Spleen (tissue), 11 donors: ENCODE measurements at regions not wholly inside any gene's neighbourhood (a gene's known extent, or its start where the extent isn't known, plus 50 kb on each side); places are given as distances from the start of the nearest gene placed in this dataset.

ENCODE experiments used
- DNase-seq: peaks from one replicate; pipeline ENCODE4 v3.0.0-alpha.2; 2020
- H3K27ac ChIP-seq, 8 donors: fragments of 200-600 bp; sonication (generic) in 7 of 8; 1 replicate in 4 of 8; 2 replicates in 4 of 8; pipeline versions ENCODE4 v1.5.0 to v1.8.0; 2016 to 2021; ENCODE audit warnings: inconsistent platforms in 4 of 8, mild to moderate bottlenecking in 4 of 8, moderate library complexity in 1 of 8
- H3K27me3 ChIP-seq, 7 donors: fragments of 200-600 bp; sonication (generic) in 6 of 7; replicated peaks in 1 of 7; 1 replicate in 4 of 7; 2 replicates in 3 of 7; pipeline versions ENCODE4 v1.5.0 to v1.8.0; 2016 to 2021; ENCODE audit warnings: inconsistent platforms in 3 of 7, mild to moderate bottlenecking in 1 of 7
- H3K36me3 ChIP-seq, 6 donors: fragments of 200-600 bp; sonication (generic) in 5 of 6; 1 replicate in 4 of 6; 2 replicates in 2 of 6; pipeline versions ENCODE4 v1.5.0 to v1.8.0; 2016 to 2021; ENCODE audit warnings: inconsistent platforms in 2 of 6
- H3K4me1 ChIP-seq, 6 donors: fragments of 200-600 bp; sonication (generic) in 5 of 6; 1 replicate in 3 of 6; 2 replicates in 3 of 6; pipeline versions ENCODE4 v1.5.0 to v1.8.0; 2016 to 2021; ENCODE audit warnings: inconsistent platforms in 3 of 6
- H3K4me3 ChIP-seq, 8 donors: fragments of 200-600 bp; sonication (generic) in 7 of 8; 1 replicate in 4 of 8; 2 replicates in 4 of 8; pipeline versions ENCODE4 v1.5.0 to v1.8.0; 2016 to 2021; ENCODE audit warnings: inconsistent platforms in 4 of 8, mild to moderate bottlenecking in 4 of 8, moderate library complexity in 2 of 8
- H3K9me3 ChIP-seq, 8 donors: fragments of 200-600 bp; sonication (generic) in 7 of 8; 1 replicate in 4 of 8; 2 replicates in 4 of 8; pipeline versions ENCODE4 v1.5.0 to v1.8.0; 2016 to 2021; ENCODE audit warnings: inconsistent platforms in 4 of 8
- CTCF ChIP-seq, 11 experiments: fragments of 200-600 bp in 7 of 11; fragments of 450-650 bp in 4 of 11; sonication (generic) in 4 of 11; IDR thresholded peaks in 8 of 11; conservative IDR thresholded peaks in 3 of 11; 1 replicate in 7 of 11; 2 replicates in 4 of 11; pipeline versions ENCODE4 v1.4.0 to v1.8.0; 2016 to 2021; ENCODE audit warnings: antibody characterized with exemption in 11 of 11, inconsistent platforms in 4 of 11, mild to moderate bottlenecking in 1 of 11
- POLR2A ChIP-seq, 3 donors: fragments of 450-650 bp; IDR thresholded peaks; one replicate each; pipeline ENCODE4 v1.5.1; 2017; ENCODE audit warnings: antibody characterized with exemption in 3 of 3, mild to moderate bottlenecking in 1 of 3
- POLR2AphosphoS5 ChIP-seq, 3 donors: sonication (generic); formaldehyde crosslinking; IDR thresholded peaks; one replicate each; pipeline ENCODE4 v1.5.1; 2017; ENCODE audit warnings: antibody characterized with exemption in 3 of 3
- WGBS, 5 donors: extraction: QIAGEN DNeasy Blood & Tissue Kit in 3 of 5; methylation state at CpG; one replicate each; pipeline versions ENCODE4 v1.1.5 to v1.1.7; 2013 to 2018; 5-methylcytosine and 5-hydroxymethylcytosine counted together
- intact Hi-C: fragments of 100-400 bp; cut with DNase I; formaldehyde crosslinking; loops from one replicate; pipeline ENCODE4 v1.15.0; 2023; ENCODE audit warnings: low total_unique reads
- donor health status: healthy with polysubstance abuse.
- donor health status: DM: no; HTN: no; CAD: no; lungs with moderate emphysema.
- donor health status: DM: no; HTN: no; CAD: no.
- donor health status: Bipolar disorder and iron deficiency.
- donor health status: healthy.
- donor health status: DM: no; HTN: no; CAD: no.
- donor health status: DM: yes; HTN: yes; CAD: no.

GRCh38 chr2:204036706-204037105 lies 100.1 kb downstream of the ICOS start:
- Histone ChIP-seq H3K36me3 (no peaks in the 10 kb centered on the region), H3K4me3 (no peak overlapping the region), H3K27me3 (no peaks in the 10 kb centered on the region), H3K27ac (no peak overlapping the region), H3K4me1 (no peaks in the 10 kb centered on the region), H3K9me3 (no peaks in the 10 kb centered on the region)
- intact Hi-C loops, result no loop called here
- 89 to 95% (median 91%) methylated on average over 4 of the region's 4 CpGs for WGBS, 5 donors
- TF ChIP-seq POLR2AphosphoS5 (IDR thresholded peaks at IDR 0.05) (no peak), POLR2A (IDR thresholded peaks at IDR 0.05) (no peak), CTCF (IDR thresholded peaks at IDR 0.05 in 8 of 11, conservative IDR thresholded peaks at IDR 0.05 in 3 of 11) (no peak)
- no peak for DNase-seq

- H3K4me1 ChIP-seq, result no peaks in the 10 kb centered on the region
- no peak for DNase-seq
- H3K27ac ChIP-seq, result no peak overlapping the region
- intact Hi-C loops, result no loop called here
- 91 to 97% (median 93%) methylated on average over 2 of the region's 2 CpGs for WGBS, 5 donors
- H3K9me3 ChIP-seq, result no peaks in the 10 kb centered on the region
- TF ChIP-seq POLR2A (IDR thresholded peaks at IDR 0.05) (no peak), POLR2AphosphoS5 (IDR thresholded peaks at IDR 0.05) (no peak), CTCF (IDR thresholded peaks at IDR 0.05 in 8 of 11, conservative IDR thresholded peaks at IDR 0.05 in 3 of 11) (no peak)
- no peaks in the 10 kb centered on the region for H3K36me3 ChIP-seq
- no peak overlapping the region for H3K4me3 ChIP-seq
- no peaks in the 10 kb centered on the region for H3K27me3 ChIP-seq
These were observed 100.7 kb downstream of the ICOS start for GRCh38 chr2:204037286-204037685.

- TF ChIP-seq CTCF (IDR thresholded peaks at IDR 0.05 in 8 of 11, conservative IDR thresholded peaks at IDR 0.05 in 3 of 11), result no peak
- no peak for TF ChIP-seq POLR2A (IDR thresholded peaks at IDR 0.05)
- Histone ChIP-seq H3K27me3 (no peaks in the 10 kb centered on the region), H3K36me3 (no peaks in the 10 kb centered on the region), H3K27ac (no peak overlapping the region), H3K4me1 (no peaks in the 10 kb centered on the region), H3K4me3 (no peak overlapping the region), H3K9me3 (no peaks in the 10 kb centered on the region)
- DNase-seq, result no peak
- WGBS, 5 donors, result 72 to 85% (median 79%) methylated on average over 3 of the region's 3 CpGs
- intact Hi-C loops, result no loop called here
These were observed 102.8 kb downstream of the ICOS start for GRCh38 chr2:204039298-204039838.

- intact Hi-C loops, result no loop called here
- Histone ChIP-seq H3K9me3 (no peaks in the 10 kb centered on the region), H3K36me3 (no peaks in the 10 kb centered on the region), H3K27me3 (no peaks in the 10 kb centered on the region), H3K4me3 (no peak overlapping the region), H3K4me1 (peaks cover 0 to under 1% (median 0%) of the 10 kb centered on the region in 6 donors), H3K27ac (no peak overlapping the region)
- no peak for TF ChIP-seq CTCF (IDR thresholded peaks at IDR 0.05 in 8 of 11, conservative IDR thresholded peaks at IDR 0.05 in 3 of 11)
- no peak for TF ChIP-seq POLR2AphosphoS5 (IDR thresholded peaks at IDR 0.05)
- 82 to 91% (median 87%) methylated on average over 3 of the region's 3 CpGs for WGBS, 5 donors
- DNase-seq, result no peak
These were observed 103.5 kb downstream of the ICOS start for GRCh38 chr2:204040016-204040415.
